Ishikawa (cell line): ENCODE measurements at regions not wholly inside any gene's neighbourhood (a gene's known extent, or its start where the extent isn't known, plus 50 kb on each side); places are given as distances from the start of the nearest gene placed in this dataset.

Experiments used
- CEBPB ChIP-seq: IDR thresholded peaks from 2 replicates; pipeline ENCODE4 v1.6.1; 2012
- CREB1 ChIP-seq: IDR thresholded peaks from 2 replicates; pipeline ENCODE4 v1.6.1; 2012; ENCODE audit warnings: low read depth
- EGR1 ChIP-seq: IDR thresholded peaks from 2 replicates; pipeline ENCODE4 v1.6.1; 2012
- EP300 ChIP-seq: IDR thresholded peaks from 2 replicates; pipeline ENCODE4 v1.6.1; 2012; ENCODE audit warnings: borderline replicate concordance
- FOXM1 ChIP-seq: IDR thresholded peaks from 2 replicates; pipeline ENCODE4 v1.6.1; 2012; ENCODE audit warnings: low read depth, borderline replicate concordance
- RAD21 ChIP-seq: IDR thresholded peaks from 2 replicates; pipeline ENCODE4 v1.6.1; 2012; ENCODE audit warnings: low read depth
- TAF1 ChIP-seq: IDR thresholded peaks from 2 replicates; pipeline ENCODE4 v1.6.1; 2012; ENCODE audit warnings: low read depth, mild to moderate bottlenecking
- TCF12 ChIP-seq: IDR thresholded peaks from 2 replicates; pipeline ENCODE4 v1.6.1; 2012; ENCODE audit warnings: low read depth
- TEAD4 ChIP-seq: IDR thresholded peaks from 2 replicates; pipeline ENCODE4 v1.6.1; 2012
- YY1 ChIP-seq: IDR thresholded peaks from 2 replicates; pipeline ENCODE4 v1.6.1; 2012; ENCODE audit warnings: low read depth
- TF ChIP-seq, protein P1 (sequence below): IDR thresholded peaks from 2 replicates; pipeline ENCODE4 v1.6.1; 2012
- TF ChIP-seq, protein P2 (sequence below): IDR thresholded peaks from 2 replicates; pipeline ENCODE4 v1.6.1; 2012; ENCODE audit warnings: low read depth, mild to moderate bottlenecking
- TF ChIP-seq, protein P3 (sequence below): IDR thresholded peaks from 2 replicates; pipeline ENCODE4 v1.6.1; 2012

DNA sequence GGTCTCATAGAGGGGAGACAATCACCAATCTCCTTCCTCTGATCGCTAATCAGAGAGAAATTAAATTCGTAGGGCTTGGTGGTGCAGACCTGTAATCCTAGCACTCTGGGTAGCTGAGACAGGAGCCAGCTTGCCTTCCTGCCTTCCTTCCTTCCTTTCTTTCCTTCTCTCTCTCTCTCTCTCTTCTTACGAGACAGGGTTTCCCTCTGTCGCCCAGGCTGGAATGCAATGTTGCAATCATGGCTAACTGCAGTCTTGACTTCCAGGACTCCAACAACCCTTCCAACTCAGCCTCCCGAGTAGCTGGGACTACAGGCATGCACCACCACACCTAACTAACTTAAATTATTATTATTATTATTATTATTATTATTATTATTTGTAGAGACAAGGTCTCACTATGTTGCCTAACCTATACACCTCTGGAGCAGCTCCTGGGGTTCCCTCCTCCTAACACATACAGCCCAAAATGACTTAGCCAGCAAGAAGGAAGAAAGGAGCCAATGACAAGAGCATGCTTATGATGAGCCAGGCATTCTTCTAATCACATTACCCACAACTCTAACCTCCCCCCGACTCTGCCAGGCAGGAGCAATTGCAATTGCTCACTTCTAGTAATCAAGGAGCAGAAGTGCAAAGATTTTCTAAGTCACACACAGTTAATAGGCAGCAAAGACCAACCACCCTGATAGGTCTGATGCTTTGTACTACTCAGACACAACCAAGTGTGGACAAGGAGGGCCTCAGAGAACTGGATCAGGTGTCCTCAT lies 105.4 kb upstream of the F3 start:
- TF ChIP-seq CREB1 (no peak), TAF1 (no peak), TCF12 (no peak), EP300 (no peak), FOXM1 (no peak), YY1 (no peak), TEAD4 (no peak), CEBPB (no peak), RAD21 (no peak), EGR1 (no peak)
- TF ChIP-seq, protein P1, sequence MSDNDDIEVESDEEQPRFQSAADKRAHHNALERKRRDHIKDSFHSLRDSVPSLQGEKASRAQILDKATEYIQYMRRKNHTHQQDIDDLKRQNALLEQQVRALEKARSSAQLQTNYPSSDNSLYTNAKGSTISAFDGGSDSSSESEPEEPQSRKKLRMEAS: no peak
- TF ChIP-seq, protein P2, sequence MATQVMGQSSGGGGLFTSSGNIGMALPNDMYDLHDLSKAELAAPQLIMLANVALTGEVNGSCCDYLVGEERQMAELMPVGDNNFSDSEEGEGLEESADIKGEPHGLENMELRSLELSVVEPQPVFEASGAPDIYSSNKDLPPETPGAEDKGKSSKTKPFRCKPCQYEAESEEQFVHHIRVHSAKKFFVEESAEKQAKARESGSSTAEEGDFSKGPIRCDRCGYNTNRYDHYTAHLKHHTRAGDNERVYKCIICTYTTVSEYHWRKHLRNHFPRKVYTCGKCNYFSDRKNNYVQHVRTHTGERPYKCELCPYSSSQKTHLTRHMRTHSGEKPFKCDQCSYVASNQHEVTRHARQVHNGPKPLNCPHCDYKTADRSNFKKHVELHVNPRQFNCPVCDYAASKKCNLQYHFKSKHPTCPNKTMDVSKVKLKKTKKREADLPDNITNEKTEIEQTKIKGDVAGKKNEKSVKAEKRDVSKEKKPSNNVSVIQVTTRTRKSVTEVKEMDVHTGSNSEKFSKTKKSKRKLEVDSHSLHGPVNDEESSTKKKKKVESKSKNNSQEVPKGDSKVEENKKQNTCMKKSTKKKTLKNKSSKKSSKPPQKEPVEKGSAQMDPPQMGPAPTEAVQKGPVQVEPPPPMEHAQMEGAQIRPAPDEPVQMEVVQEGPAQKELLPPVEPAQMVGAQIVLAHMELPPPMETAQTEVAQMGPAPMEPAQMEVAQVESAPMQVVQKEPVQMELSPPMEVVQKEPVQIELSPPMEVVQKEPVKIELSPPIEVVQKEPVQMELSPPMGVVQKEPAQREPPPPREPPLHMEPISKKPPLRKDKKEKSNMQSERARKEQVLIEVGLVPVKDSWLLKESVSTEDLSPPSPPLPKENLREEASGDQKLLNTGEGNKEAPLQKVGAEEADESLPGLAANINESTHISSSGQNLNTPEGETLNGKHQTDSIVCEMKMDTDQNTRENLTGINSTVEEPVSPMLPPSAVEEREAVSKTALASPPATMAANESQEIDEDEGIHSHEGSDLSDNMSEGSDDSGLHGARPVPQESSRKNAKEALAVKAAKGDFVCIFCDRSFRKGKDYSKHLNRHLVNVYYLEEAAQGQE: no peak
- TF ChIP-seq, protein P3, sequence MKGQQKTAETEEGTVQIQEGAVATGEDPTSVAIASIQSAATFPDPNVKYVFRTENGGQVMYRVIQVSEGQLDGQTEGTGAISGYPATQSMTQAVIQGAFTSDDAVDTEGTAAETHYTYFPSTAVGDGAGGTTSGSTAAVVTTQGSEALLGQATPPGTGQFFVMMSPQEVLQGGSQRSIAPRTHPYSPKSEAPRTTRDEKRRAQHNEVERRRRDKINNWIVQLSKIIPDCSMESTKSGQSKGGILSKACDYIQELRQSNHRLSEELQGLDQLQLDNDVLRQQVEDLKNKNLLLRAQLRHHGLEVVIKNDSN: no peak
